Prostate gland (tissue), 2 donors: ENCODE measurements at regions not wholly inside any gene's neighbourhood (a gene's known extent, or its start where the extent isn't known, plus 50 kb on each side); places are given as distances from the start of the nearest gene placed in this dataset.

Experiments
- DNase-seq: peaks from one replicate; pipeline ENCODE4 v3.0.0-alpha.2; 2019; ENCODE audit warnings: low spot score
- H3K27ac ChIP-seq, 2 donors: fragments of 200-600 bp; sonication (generic); 2 replicates each; pipeline ENCODE4 v1.5.1; 2017 to 2019
- H3K27me3 ChIP-seq: fragments of 200-600 bp; sonication (generic); replicated peaks from 2 replicates; pipeline ENCODE4 v1.5.1; 2019; ENCODE audit not compliant: insufficient read depth
- H3K36me3 ChIP-seq, 2 donors: fragments of 200-600 bp; sonication (generic); 1 replicate in 1 of 2; 2 replicates in 1 of 2; pipeline versions ENCODE4 v1.5.1 to v1.8.1; 2017 to 2019
- H3K4me1 ChIP-seq: fragments of 200-600 bp; sonication (generic); replicated peaks from 2 replicates; pipeline ENCODE4 v1.5.1; 2019
- H3K4me3 ChIP-seq, 2 donors: fragments of 200-600 bp; sonication (generic); 2 replicates each; pipeline ENCODE4 v1.5.1; 2017 to 2019
- H3K9me3 ChIP-seq: fragments of 200-600 bp; sonication (generic); 2 replicates; pipeline ENCODE4 v1.5.1; 2017
- CTCF ChIP-seq, 4 experiments: fragments of 200-600 bp in 2 of 4; fragments of 450-650 bp in 2 of 4; sonication (generic) in 2 of 4; IDR thresholded peaks; 1 replicate in 3 of 4; 2 replicates in 1 of 4; pipeline ENCODE4 v1.5.1; 2016 to 2019; ENCODE audit warnings: antibody characterized with exemption in 4 of 4, mild to moderate bottlenecking in 2 of 4, moderate library complexity in 2 of 4
- POLR2A ChIP-seq: fragments of 450-650 bp; IDR thresholded peaks from one replicate; pipeline ENCODE4 v1.6.1; 2016; ENCODE audit warnings: antibody characterized with exemption, mild to moderate bottlenecking
- POLR2AphosphoS5 ChIP-seq: sonication (generic); formaldehyde crosslinking; IDR thresholded peaks from one replicate; pipeline ENCODE4 v1.6.1; 2017; ENCODE audit warnings: antibody characterized with exemption
- WGBS: methylation state at CpG from one replicate; pipeline ENCODE4 v1.1.5; 2018; 5-methylcytosine and 5-hydroxymethylcytosine counted together
- intact Hi-C: fragments of 100-400 bp; cut with DNase I; formaldehyde crosslinking; loops from one replicate; pipeline ENCODE4 v1.14.2; 2022

- H3K27ac ChIP-seq: no peak overlapping the region
- H3K27me3 ChIP-seq: no peaks in the 10 kb centered on the region
- no peak for DNase-seq
- H3K36me3 ChIP-seq: no peaks in the 10 kb centered on the region
- H3K4me3 ChIP-seq: no peak overlapping the region
- no peaks in the 10 kb centered on the region for H3K4me1 ChIP-seq
- no peaks in the 10 kb centered on the region for H3K9me3 ChIP-seq
- TF ChIP-seq CTCF (IDR thresholded peaks at IDR 0.05): no peak
- no peak for TF ChIP-seq POLR2AphosphoS5
- TF ChIP-seq POLR2A: no peak
- intact Hi-C loops: no loop called here
These were observed 672.4 kb upstream of the GRAMD2B start for GRCh38 chr5:125750861-125751186.

- no peak overlapping the region for H3K4me3 ChIP-seq
- DNase-seq: no peak
- no peaks in the 10 kb centered on the region for H3K4me1 ChIP-seq
- no peaks in the 10 kb centered on the region for H3K9me3 ChIP-seq
- 98% methylated on average over 2 of the region's 2 CpGs for WGBS
- no peaks in the 10 kb centered on the region for H3K27me3 ChIP-seq
- no peaks in the 10 kb centered on the region for H3K36me3 ChIP-seq
- intact Hi-C loops: no loop called here
- TF ChIP-seq POLR2AphosphoS5: no peak
- TF ChIP-seq POLR2A: no peak
- TF ChIP-seq CTCF (IDR thresholded peaks at IDR 0.05): no peak
- H3K27ac ChIP-seq: no peak overlapping the region
These were observed 666.8 kb upstream of the GRAMD2B start for GRCh38 chr5:125756456-125756855.

- Histone ChIP-seq H3K4me1 (no peaks in the 10 kb centered on the region), H3K27ac (no peak overlapping the region), H3K36me3 (no peaks in the 10 kb centered on the region), H3K4me3 (no peak overlapping the region), H3K9me3 (no peaks in the 10 kb centered on the region), H3K27me3 (no peaks in the 10 kb centered on the region)
- intact Hi-C loops: no loop called here
- no peak for DNase-seq
- WGBS: 97% methylated on average over 1 of the region's 1 CpG
- TF ChIP-seq POLR2A (no peak), POLR2AphosphoS5 (no peak), CTCF (IDR thresholded peaks at IDR 0.05) (no peak)
These were observed 656.5 kb upstream of the GRAMD2B start for GRCh38 chr5:125766706-125767105.

- no peaks in the 10 kb centered on the region for H3K36me3 ChIP-seq
- no peak overlapping the region for H3K27ac ChIP-seq
- no peak overlapping the region for H3K4me3 ChIP-seq
- H3K27me3 ChIP-seq: no peaks in the 10 kb centered on the region
- TF ChIP-seq CTCF (IDR thresholded peaks at IDR 0.05) (no peak), POLR2AphosphoS5 (no peak), POLR2A (no peak)
- H3K9me3 ChIP-seq: no peaks in the 10 kb centered on the region
- 96% methylated on average over 1 of the region's 1 CpG for WGBS
- intact Hi-C loops: no loop called here
- DNase-seq: no peak
- no peaks in the 10 kb centered on the region for H3K4me1 ChIP-seq
These were observed 647.3 kb upstream of the GRAMD2B start for GRCh38 chr5:125775896-125776295.

GRCh38 chr5:125776656-125777139 lies 646.5 kb upstream of the GRAMD2B start:
- no peak overlapping the region for H3K27ac ChIP-seq
- H3K4me3 ChIP-seq: no peak overlapping the region
- no peaks in the 10 kb centered on the region for H3K36me3 ChIP-seq
- H3K4me1 ChIP-seq: no peaks in the 10 kb centered on the region
- H3K9me3 ChIP-seq: no peaks in the 10 kb centered on the region
- 94% methylated on average over 3 of the region's 3 CpGs for WGBS
- intact Hi-C loops: no loop called here
- H3K27me3 ChIP-seq: no peaks in the 10 kb centered on the region
- no peak for DNase-seq
- TF ChIP-seq POLR2AphosphoS5: no peak
- no peak for TF ChIP-seq POLR2A
- no peak for TF ChIP-seq CTCF (IDR thresholded peaks at IDR 0.05)
